ENCODE measurements at regions not wholly inside any gene's neighbourhood (a gene's known extent, or its start where the extent isn't known, plus 50 kb on each side); places are given as distances from the start of the nearest gene placed in this dataset.

DNA sequence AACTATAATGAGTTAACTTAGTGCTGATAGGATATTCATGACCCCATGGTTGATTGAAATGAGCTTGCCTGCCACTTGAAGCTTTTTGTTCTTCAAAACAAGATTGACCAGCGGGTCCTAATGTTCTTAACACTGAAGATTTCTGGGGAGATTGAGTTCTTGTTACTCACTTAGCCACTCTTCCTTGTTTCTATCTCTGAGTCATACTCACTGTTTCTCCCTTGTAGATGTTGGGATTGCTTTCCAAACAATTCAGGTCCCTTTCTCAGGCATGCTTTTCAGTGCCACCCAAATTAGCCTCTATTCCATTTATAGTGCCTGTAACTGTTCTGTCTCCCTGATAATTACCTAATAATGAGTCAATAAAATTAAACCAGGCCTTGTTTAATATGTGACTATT is 517.0 kb downstream of the SQOR start:
- ChIA-PET POLR2A (no interaction called here), CTCF (no interaction called here)
- Mint-ChIP-seq H3K4me1 (no peaks in the 10 kb centered on the region), H3K9me3 (ENCODE audit: insufficient read depth) (peaks cover 4% of the 10 kb centered on the region), H3K4me3 (no peak overlapping the region), H3K27ac (no peak overlapping the region), H3K27me3 (no peaks in the 10 kb centered on the region)
- TF ChIP-seq, protein P1, sequence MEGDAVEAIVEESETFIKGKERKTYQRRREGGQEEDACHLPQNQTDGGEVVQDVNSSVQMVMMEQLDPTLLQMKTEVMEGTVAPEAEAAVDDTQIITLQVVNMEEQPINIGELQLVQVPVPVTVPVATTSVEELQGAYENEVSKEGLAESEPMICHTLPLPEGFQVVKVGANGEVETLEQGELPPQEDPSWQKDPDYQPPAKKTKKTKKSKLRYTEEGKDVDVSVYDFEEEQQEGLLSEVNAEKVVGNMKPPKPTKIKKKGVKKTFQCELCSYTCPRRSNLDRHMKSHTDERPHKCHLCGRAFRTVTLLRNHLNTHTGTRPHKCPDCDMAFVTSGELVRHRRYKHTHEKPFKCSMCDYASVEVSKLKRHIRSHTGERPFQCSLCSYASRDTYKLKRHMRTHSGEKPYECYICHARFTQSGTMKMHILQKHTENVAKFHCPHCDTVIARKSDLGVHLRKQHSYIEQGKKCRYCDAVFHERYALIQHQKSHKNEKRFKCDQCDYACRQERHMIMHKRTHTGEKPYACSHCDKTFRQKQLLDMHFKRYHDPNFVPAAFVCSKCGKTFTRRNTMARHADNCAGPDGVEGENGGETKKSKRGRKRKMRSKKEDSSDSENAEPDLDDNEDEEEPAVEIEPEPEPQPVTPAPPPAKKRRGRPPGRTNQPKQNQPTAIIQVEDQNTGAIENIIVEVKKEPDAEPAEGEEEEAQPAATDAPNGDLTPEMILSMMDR (IDR thresholded peaks at IDR 0.05), result no peak
- Histone ChIP-seq H3K9ac (ENCODE audit: low read length) (no peak overlapping the region), H3K4me1 (ENCODE audit: control insufficient read depth in 2 of 2, insufficient read depth in 2 of 2, low read length in 2 of 2) (no peaks in the 10 kb centered on the region), H3K27me3 (replicated peaks in 1 of 4; ENCODE audit: control extremely low read depth in 1 of 4, control insufficient read depth in 3 of 4, insufficient read depth in 4 of 4, low read length in 3 of 4) (no peaks in the 10 kb centered on the region), H3K36me3 (replicated peaks in 1 of 2; ENCODE audit: control extremely low read depth in 1 of 2, control insufficient read depth in 1 of 2, extremely low read depth in 1 of 2, insufficient read depth in 2 of 2, low read length in 1 of 2) (no peaks in the 10 kb centered on the region), H3K9me3 (ENCODE audit: control extremely low read depth in 1 of 3, control insufficient read depth in 2 of 3, insufficient read depth in 1 of 3, low read length in 2 of 3) (peaks cover 0 to 4% (median under 1%) of the 10 kb centered on the region in 3 donors), H3K4me3 (ENCODE audit: control extremely low read depth in 1 of 5, extremely low read depth in 1 of 5, insufficient read depth in 1 of 5, low read depth in 2 of 5, low read length in 4 of 5) (no peak overlapping the region), H2AFZ (ENCODE audit: insufficient read depth, low read depth, low read length, poor library complexity, severe bottlenecking) (no peak overlapping the region), H3K79me2 (ENCODE audit: control insufficient read depth, insufficient read depth, low read length) (no peaks in the 10 kb centered on the region), H3K27ac (ENCODE audit: low read length in 2 of 2) (no peak overlapping the region), H3K4me2 (replicated peaks; ENCODE audit: low read depth, low read length, poor library complexity, severe bottlenecking) (no peak overlapping the region), H4K20me1 (ENCODE audit: control insufficient read depth, insufficient read depth, low read length, poor library complexity, severe bottlenecking) (no peaks in the 10 kb centered on the region)
- DNase-seq, result no peak
- intact Hi-C loops (cut with micrococcal nuclease), result no loop called here
- no CpG with 5 or more reads among the region's 1 CpG for WGBS (ENCODE audit: insufficient coverage)
- no peak for ATAC-seq (ENCODE audit: low read depth)

DNA sequence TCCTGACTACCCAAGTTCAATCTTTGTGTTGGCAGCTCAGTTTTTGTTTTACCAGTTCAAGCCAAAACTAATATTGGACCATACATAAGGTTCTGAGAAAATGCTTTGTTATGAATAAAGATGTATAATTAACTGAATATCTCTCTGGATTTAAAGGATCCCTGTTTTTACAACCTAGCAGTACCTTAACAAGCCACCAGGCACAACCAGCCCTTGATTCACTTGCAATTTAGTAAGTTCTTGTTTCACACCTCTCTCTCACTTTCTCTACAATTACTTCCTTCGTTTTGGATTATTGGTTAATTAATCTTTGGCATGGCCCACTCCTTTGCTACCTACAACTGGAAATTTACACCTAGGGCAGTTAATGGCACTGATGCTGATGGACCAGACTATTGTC is 531.9 kb downstream of the SQOR start:
- Mint-ChIP-seq H3K27me3 (no peaks in the 10 kb centered on the region), H3K4me1 (no peaks in the 10 kb centered on the region), H3K4me3 (no peak overlapping the region), H3K9me3 (ENCODE audit: insufficient read depth) (peaks cover 10% of the 10 kb centered on the region), H3K27ac (no peak overlapping the region)
- Histone ChIP-seq H3K4me2 (replicated peaks; ENCODE audit: low read depth, low read length, poor library complexity, severe bottlenecking) (no peak overlapping the region), H3K4me1 (ENCODE audit: control insufficient read depth in 2 of 2, insufficient read depth in 2 of 2, low read length in 2 of 2) (no peaks in the 10 kb centered on the region), H3K9me3 (ENCODE audit: control extremely low read depth in 1 of 3, control insufficient read depth in 2 of 3, insufficient read depth in 1 of 3, low read length in 2 of 3) (peaks cover 0 to 8% (median 0%) of the 10 kb centered on the region in 3 donors), H3K27ac (ENCODE audit: low read length in 2 of 2) (no peak overlapping the region), H3K27me3 (replicated peaks in 1 of 4; ENCODE audit: control extremely low read depth in 1 of 4, control insufficient read depth in 3 of 4, insufficient read depth in 4 of 4, low read length in 3 of 4) (no peaks in the 10 kb centered on the region), H2AFZ (ENCODE audit: insufficient read depth, low read depth, low read length, poor library complexity, severe bottlenecking) (no peak overlapping the region), H3K79me2 (ENCODE audit: control insufficient read depth, insufficient read depth, low read length) (no peaks in the 10 kb centered on the region), H3K4me3 (ENCODE audit: control extremely low read depth in 1 of 5, extremely low read depth in 1 of 5, insufficient read depth in 1 of 5, low read depth in 2 of 5, low read length in 4 of 5) (no peak overlapping the region), H3K36me3 (replicated peaks in 1 of 2; ENCODE audit: control extremely low read depth in 1 of 2, control insufficient read depth in 1 of 2, extremely low read depth in 1 of 2, insufficient read depth in 2 of 2, low read length in 1 of 2) (no peaks in the 10 kb centered on the region), H4K20me1 (ENCODE audit: control insufficient read depth, insufficient read depth, low read length, poor library complexity, severe bottlenecking) (no peaks in the 10 kb centered on the region), H3K9ac (ENCODE audit: low read length) (no peak overlapping the region)
- ChIA-PET CTCF (no interaction called here), POLR2A (no interaction called here)
- DNase-seq (no peak), ATAC-seq (ENCODE audit: low read depth) (no peak)
- no peak for TF ChIP-seq EZH2 (IDR thresholded peaks at IDR 0.05; ENCODE audit: borderline replicate concordance, insufficient read depth, low read depth, low read length, poor library complexity, severe bottlenecking)
- TF ChIP-seq, protein P1 (IDR thresholded peaks at IDR 0.05), result no peak
- intact Hi-C loops (cut with micrococcal nuclease), result loop anchor here (5.0 kb wide), 1 partner anchor 1741 kb away; no protein-coding TSS in a partner anchor
- WGBS (ENCODE audit: insufficient coverage), result no CpG with 5 or more reads among the region's 1 CpG

All from B cell (primary cell).